ENCODE measurements at regions not wholly inside any gene's neighbourhood (a gene's known extent, or its start where the extent isn't known, plus 50 kb on each side); places are given as distances from the start of the nearest gene placed in this dataset.

GRCh38 chr21:14687268-14687625, 141.1 kb upstream of the SAMSN1 start:
- no peak for DNase-seq (ENCODE audit: low read depth)
- TF ChIP-seq CTCF (IDR thresholded peaks at IDR 0.05; ENCODE audit: insufficient read depth, low read depth, low read length), result no peak

GRCh38 chr21:14686466-14687267, 140.6 kb upstream of the SAMSN1 start:
- DNase-seq (ENCODE audit: low read depth), result no peak
- no peak for TF ChIP-seq CTCF (IDR thresholded peaks at IDR 0.05; ENCODE audit: insufficient read depth, low read depth, low read length)
- H3K4me3 ChIP-seq (ENCODE audit: low read depth, low read length), result no peak overlapping the region

More at GRCh38 chr21:14687268-14687625, 141.1 kb upstream of the SAMSN1 start:
- H3K4me3 ChIP-seq (ENCODE audit: low read depth, low read length), result no peak overlapping the region

DNA sequence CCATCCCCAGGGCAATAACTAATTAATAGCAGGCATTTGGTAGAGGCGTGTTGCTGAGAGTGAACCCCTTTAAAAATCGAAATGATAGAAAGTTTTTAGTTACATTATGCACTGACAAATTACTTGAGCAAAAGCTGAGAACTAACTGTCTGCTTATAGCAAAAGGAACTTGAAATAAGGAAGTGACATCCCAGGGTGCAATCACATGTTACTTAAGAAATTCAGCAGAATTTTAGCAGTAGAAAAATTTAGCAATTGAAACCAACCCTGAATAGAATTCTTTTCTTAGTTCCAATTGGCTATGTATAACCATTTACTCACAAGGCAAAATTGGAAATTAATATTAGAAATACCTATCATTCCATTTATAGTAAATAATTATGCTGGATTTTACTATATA, 139.5 kb upstream of the SAMSN1 start:
- H3K4me3 ChIP-seq (ENCODE audit: low read depth, low read length), result no peak overlapping the region
- DNase-seq (ENCODE audit: low read depth), result no peak
- no peak for TF ChIP-seq CTCF (IDR thresholded peaks at IDR 0.05; ENCODE audit: insufficient read depth, low read depth, low read length)

GRCh38 chr21:14684071-14684470, 138.0 kb upstream of the SAMSN1 start:
- no peak overlapping the region for H3K4me3 ChIP-seq (ENCODE audit: low read depth, low read length)
- no peak for TF ChIP-seq CTCF (IDR thresholded peaks at IDR 0.05; ENCODE audit: insufficient read depth, low read depth, low read length)
- DNase-seq (ENCODE audit: low read depth), result no peak

- H3K4me3 ChIP-seq (ENCODE audit: low read depth, low read length), result no peak overlapping the region
- TF ChIP-seq CTCF (IDR thresholded peaks at IDR 0.05; ENCODE audit: insufficient read depth, low read depth, low read length), result no peak
- no peak for DNase-seq (ENCODE audit: low read depth)
These were observed 136.9 kb upstream of the SAMSN1 start for GRCh38 chr21:14683063-14683462.

DNA sequence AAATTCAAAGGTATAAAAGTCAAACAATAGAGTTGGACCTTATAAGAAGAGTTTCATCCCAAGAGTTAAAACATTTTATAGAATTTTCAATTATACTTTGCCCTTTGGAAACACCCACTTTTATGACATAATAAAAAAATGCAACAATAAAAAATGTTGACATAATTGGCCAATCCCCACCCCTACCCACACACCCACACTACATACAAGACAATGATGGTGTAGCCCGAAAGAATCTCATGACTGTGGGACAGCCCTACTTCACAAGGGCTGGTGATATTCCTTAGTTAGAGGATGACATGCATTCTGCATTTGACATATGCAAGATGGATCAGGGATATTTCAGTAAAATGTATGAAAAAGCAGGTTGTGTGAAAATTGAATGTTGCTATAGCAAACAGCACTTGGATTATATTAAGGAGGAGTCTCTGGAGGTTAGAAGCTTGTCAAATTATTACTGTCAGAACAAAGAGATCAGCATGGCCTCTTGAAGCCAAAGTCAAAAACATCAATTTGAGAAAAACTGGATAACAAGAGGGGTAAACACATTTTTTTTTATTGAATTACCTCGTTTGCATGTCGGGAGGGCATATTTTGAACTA, 133.0 kb upstream of the SAMSN1 start:
- TF ChIP-seq CTCF (IDR thresholded peaks at IDR 0.05; ENCODE audit: insufficient read depth, low read depth, low read length), result no peak
- H3K4me3 ChIP-seq (ENCODE audit: low read depth, low read length), result no peak overlapping the region
- DNase-seq (ENCODE audit: low read depth), result no peak
